GM23338 (cell line): ENCODE measurements at regions not wholly inside any gene's neighbourhood (a gene's known extent, or its start where the extent isn't known, plus 50 kb on each side); places are given as distances from the start of the nearest gene placed in this dataset.

ENCODE experiments used
- ATAC-seq: fragments of 200-7000 bp; cut with Tn5 transposase; 3 replicates; pipeline ENCODE4 v1.9.1; 2020
- DNase-seq: peaks from one replicate; pipeline ENCODE4 v3.0.0-alpha.2; 2015; ENCODE audit warnings: low spot score
- H2AFZ ChIP-seq: fragments of 200-600 bp; sonication (generic); 2 replicates; pipeline ENCODE4 v1.8.0; 2016; ENCODE audit warnings: antibody characterized with exemption, mild to moderate bottlenecking, moderate library complexity
- H3F3A ChIP-seq: fragments of 200-600 bp; sonication (generic); replicated peaks from 2 replicates; pipeline ENCODE4 v1.8.0; 2017; ENCODE audit warnings: antibody characterized with exemption, mixed run types, low read depth
- H3K27ac ChIP-seq: fragments of 200-600 bp; sonication (generic); 2 replicates; pipeline ENCODE4 v1.6.1; 2016; ENCODE audit warnings: low read depth
- H3K27me3 ChIP-seq: fragments of 200-600 bp; sonication (generic); 2 replicates; pipeline ENCODE4 v1.8.0; 2016; ENCODE audit warnings: mild to moderate bottlenecking, mixed run types, moderate library complexity; ENCODE audit not compliant: insufficient read depth
- H3K36me3 ChIP-seq: fragments of 200-600 bp; sonication (generic); 2 replicates; pipeline ENCODE4 v1.8.0; 2016; ENCODE audit warnings: mild to moderate bottlenecking; ENCODE audit not compliant: insufficient read depth
- H3K4me1 ChIP-seq: fragments of 200-600 bp; sonication (generic); 2 replicates; pipeline ENCODE4 v1.8.0; 2016; ENCODE audit warnings: mild to moderate bottlenecking, moderate library complexity; ENCODE audit not compliant: insufficient read depth
- H3K4me2 ChIP-seq: fragments of 200-600 bp; sonication (generic); 2 replicates; pipeline ENCODE4 v1.7.1; 2017; ENCODE audit warnings: mixed run types
- H3K4me3 ChIP-seq: fragments of 200-600 bp; sonication (generic); 2 replicates; pipeline ENCODE4 v1.6.1; 2016; ENCODE audit warnings: mixed run types
- H3K79me2 ChIP-seq: fragments of 200-600 bp; sonication (generic); replicated peaks from 2 replicates; pipeline ENCODE4 v1.8.0; 2017; ENCODE audit warnings: mild to moderate bottlenecking; ENCODE audit not compliant: insufficient read depth
- H3K9me2 ChIP-seq: fragments of 200-600 bp; sonication (generic); 2 replicates; pipeline ENCODE4 v1.8.0; 2017; ENCODE audit not compliant: insufficient read depth
- H4K20me1 ChIP-seq: fragments of 200-600 bp; sonication (generic); replicated peaks from 2 replicates; pipeline ENCODE4 v1.8.0; 2017; ENCODE audit warnings: mild to moderate bottlenecking; ENCODE audit not compliant: insufficient read depth
- H3K27ac Mint-ChIP-seq: 2 replicates; pipeline ENCODE4 v1.8.0; 2020; ENCODE audit warnings: inconsistent platforms, mild to moderate bottlenecking, moderate library complexity, mixed read lengths
- H3K27me3 Mint-ChIP-seq: 3 replicates; pipeline ENCODE4 v1.8.0; 2022; ENCODE audit warnings: low read depth, mild to moderate bottlenecking, moderate library complexity, mixed read lengths, inconsistent platforms; ENCODE audit not compliant: insufficient read depth, poor library complexity
- H3K36me3 Mint-ChIP-seq: 3 replicates; pipeline ENCODE4 v1.8.0; 2021; ENCODE audit warnings: low read depth, mild to moderate bottlenecking, inconsistent platforms, moderate library complexity, mixed read lengths
- H3K4me1 Mint-ChIP-seq: 3 replicates; pipeline ENCODE4 v1.8.0; 2020; ENCODE audit warnings: mild to moderate bottlenecking, inconsistent platforms, mixed read lengths
- H3K4me3 Mint-ChIP-seq: 3 replicates; pipeline ENCODE4 v1.8.0; 2021; ENCODE audit warnings: moderate library complexity, mild to moderate bottlenecking, inconsistent platforms, mixed read lengths
- H3K9me3 Mint-ChIP-seq: 3 replicates; pipeline ENCODE4 v1.8.0; 2020; ENCODE audit warnings: moderate library complexity, mild to moderate bottlenecking, inconsistent platforms, mixed read lengths
- EZH2 ChIP-seq: fragments of 200-600 bp; sonication (generic); IDR thresholded peaks from one replicate; pipeline ENCODE4 v1.8.0; 2017; ENCODE audit warnings: antibody characterized with exemption, mild to moderate bottlenecking, low read depth; ENCODE audit not compliant: unreplicated experiment
- EZH2phosphoT487 ChIP-seq: fragments of 200-600 bp; sonication (generic); IDR thresholded peaks from one replicate; pipeline ENCODE4 v1.8.1; 2018; ENCODE audit warnings: antibody characterized with exemption; ENCODE audit not compliant: unreplicated experiment
- JUNB ChIP-seq: IDR thresholded peaks from one replicate; pipeline ENCODE4 v1.6.1; 2016; ENCODE audit warnings: antibody characterized with exemption; ENCODE audit not compliant: unreplicated experiment
- NANOG ChIP-seq: IDR thresholded peaks from 2 replicates; pipeline ENCODE4 v1.6.1; 2016; ENCODE audit warnings: antibody characterized with exemption, borderline replicate concordance
- ZNF114 ChIP-seq: fragments of 250-450 bp; sonication (Bioruptor Pico); IDR thresholded peaks from 2 replicates; pipeline ENCODE4 v1.5.0; 2020; ENCODE audit warnings: mild to moderate bottlenecking, moderate library complexity
- ZNF331 ChIP-seq: fragments of 250-450 bp; sonication (Bioruptor Pico); IDR thresholded peaks from 2 replicates; pipeline ENCODE4 v1.5.0; 2020; ENCODE audit warnings: low read depth, mild to moderate bottlenecking, moderate library complexity
- TF ChIP-seq, protein P1 (sequence below): IDR thresholded peaks from one replicate; pipeline ENCODE4 v1.6.1; 2018; ENCODE audit warnings: antibody characterized with exemption; ENCODE audit not compliant: unreplicated experiment

DNA sequence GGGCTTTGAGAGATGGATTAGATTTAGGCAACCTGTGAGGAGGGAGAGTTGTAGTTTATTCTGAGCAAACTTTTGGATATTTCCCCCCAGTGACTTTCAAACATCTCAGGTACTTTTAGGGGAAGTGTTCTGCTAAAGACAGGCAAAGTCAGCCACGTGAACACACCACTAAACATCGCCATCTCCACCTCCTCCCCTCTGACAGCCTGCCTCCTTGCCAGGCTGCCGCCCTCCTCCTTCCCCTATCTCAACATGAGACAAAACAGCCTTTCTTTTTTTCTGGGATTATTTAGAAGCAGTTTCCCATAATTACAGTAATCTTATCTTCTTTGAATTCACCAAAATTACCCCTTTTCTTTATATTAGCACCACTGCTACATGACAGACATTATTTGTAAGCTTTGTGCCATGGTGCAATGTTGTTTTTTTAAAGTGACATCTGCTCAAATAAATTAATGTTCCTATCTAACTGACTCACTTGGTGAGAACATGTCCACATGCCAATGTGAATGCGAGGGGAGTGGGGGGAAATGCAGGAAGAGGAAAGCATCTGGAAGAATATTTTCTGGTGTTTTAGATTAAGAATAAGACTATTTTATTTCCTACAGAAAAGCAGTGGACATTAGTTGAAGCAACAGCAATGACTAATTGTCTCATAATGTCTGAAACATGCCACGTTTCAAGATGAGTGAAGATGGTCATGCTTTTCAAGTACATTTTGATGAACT lies 147.8 kb upstream of the ATP1B1 start:
- H3K4me1 Mint-ChIP-seq, result peaks cover 3% of the 10 kb centered on the region; the same call in 2 of the 3 replicates
- Histone ChIP-seq H3K36me3 (no peaks in the 10 kb centered on the region), H3F3A (no peaks in the 10 kb centered on the region), H3K4me1 (no peaks in the 10 kb centered on the region), H3K4me3 (no peak overlapping the region), H2AFZ (no peak overlapping the region), H3K79me2 (no peaks in the 10 kb centered on the region), H3K27ac (no peak overlapping the region), H3K4me2 (no peak overlapping the region), H4K20me1 (no peaks in the 10 kb centered on the region), H3K9me2 (peaks cover 9% of the 10 kb centered on the region), H3K27me3 (no peaks in the 10 kb centered on the region)
- H3K27ac Mint-ChIP-seq, result no peak overlapping the region
- no peak overlapping the region for H3K4me3 Mint-ChIP-seq
- no peak for ATAC-seq
- no peaks in the 10 kb centered on the region for H3K27me3 Mint-ChIP-seq
- H3K9me3 Mint-ChIP-seq, result no peaks in the 10 kb centered on the region; the same call in 1 of the 3 replicates
- no peaks in the 10 kb centered on the region for H3K36me3 Mint-ChIP-seq
- no peak for TF ChIP-seq NANOG
- TF ChIP-seq EZH2, result no peak
- TF ChIP-seq, protein P1, sequence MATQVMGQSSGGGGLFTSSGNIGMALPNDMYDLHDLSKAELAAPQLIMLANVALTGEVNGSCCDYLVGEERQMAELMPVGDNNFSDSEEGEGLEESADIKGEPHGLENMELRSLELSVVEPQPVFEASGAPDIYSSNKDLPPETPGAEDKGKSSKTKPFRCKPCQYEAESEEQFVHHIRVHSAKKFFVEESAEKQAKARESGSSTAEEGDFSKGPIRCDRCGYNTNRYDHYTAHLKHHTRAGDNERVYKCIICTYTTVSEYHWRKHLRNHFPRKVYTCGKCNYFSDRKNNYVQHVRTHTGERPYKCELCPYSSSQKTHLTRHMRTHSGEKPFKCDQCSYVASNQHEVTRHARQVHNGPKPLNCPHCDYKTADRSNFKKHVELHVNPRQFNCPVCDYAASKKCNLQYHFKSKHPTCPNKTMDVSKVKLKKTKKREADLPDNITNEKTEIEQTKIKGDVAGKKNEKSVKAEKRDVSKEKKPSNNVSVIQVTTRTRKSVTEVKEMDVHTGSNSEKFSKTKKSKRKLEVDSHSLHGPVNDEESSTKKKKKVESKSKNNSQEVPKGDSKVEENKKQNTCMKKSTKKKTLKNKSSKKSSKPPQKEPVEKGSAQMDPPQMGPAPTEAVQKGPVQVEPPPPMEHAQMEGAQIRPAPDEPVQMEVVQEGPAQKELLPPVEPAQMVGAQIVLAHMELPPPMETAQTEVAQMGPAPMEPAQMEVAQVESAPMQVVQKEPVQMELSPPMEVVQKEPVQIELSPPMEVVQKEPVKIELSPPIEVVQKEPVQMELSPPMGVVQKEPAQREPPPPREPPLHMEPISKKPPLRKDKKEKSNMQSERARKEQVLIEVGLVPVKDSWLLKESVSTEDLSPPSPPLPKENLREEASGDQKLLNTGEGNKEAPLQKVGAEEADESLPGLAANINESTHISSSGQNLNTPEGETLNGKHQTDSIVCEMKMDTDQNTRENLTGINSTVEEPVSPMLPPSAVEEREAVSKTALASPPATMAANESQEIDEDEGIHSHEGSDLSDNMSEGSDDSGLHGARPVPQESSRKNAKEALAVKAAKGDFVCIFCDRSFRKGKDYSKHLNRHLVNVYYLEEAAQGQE, result no peak
- TF ChIP-seq ZNF331, result no peak
- no peak for DNase-seq

DNA sequence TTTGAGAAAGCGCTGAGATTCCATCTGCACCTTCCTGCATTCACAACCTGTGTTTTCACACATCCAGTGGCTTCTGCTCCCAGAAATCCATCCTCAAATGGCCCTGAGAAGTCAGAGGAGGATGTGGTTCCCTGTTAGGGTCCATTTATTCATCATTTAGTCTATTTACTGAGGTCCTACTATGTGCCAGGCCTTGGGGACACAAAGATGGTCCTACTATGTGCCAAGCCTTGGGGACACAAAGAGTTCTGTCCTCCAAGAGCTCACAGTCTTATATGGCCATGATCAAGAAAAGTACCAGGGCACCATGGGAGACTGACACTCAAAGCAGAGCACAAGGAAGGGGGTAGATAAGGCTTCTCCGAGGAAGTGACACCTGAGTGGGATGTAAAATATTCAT lies 147.1 kb upstream of the ATP1B1 start:
- no peak overlapping the region for H3K4me3 ChIP-seq
- DNase-seq, result no peak
- H3K36me3 Mint-ChIP-seq, result no peaks in the 10 kb centered on the region
- no peaks in the 10 kb centered on the region; the same call in 2 of the 3 replicates for H3K9me3 Mint-ChIP-seq
- no peak overlapping the region for H3K4me3 Mint-ChIP-seq
- H3K4me1 ChIP-seq, result no peaks in the 10 kb centered on the region
- no peaks in the 10 kb centered on the region for H4K20me1 ChIP-seq
- H3K27me3 ChIP-seq, result no peaks in the 10 kb centered on the region
- peaks cover 9% of the 10 kb centered on the region for H3K9me2 ChIP-seq
- TF ChIP-seq, protein P1, result no peak
- TF ChIP-seq JUNB (no peak), ZNF114 (CRISPR knock-in tag) (no peak), EZH2phosphoT487 (no peak), ZNF331 (no peak)
- H3K27ac ChIP-seq, result no peak overlapping the region
- no peaks in the 10 kb centered on the region for H3K79me2 ChIP-seq
- H3F3A ChIP-seq, result no peaks in the 10 kb centered on the region
- no peaks in the 10 kb centered on the region for H3K36me3 ChIP-seq
- H3K27ac Mint-ChIP-seq, result no peak overlapping the region
- no peak overlapping the region for H3K4me2 ChIP-seq
- H3K4me1 Mint-ChIP-seq, result peaks cover 3% of the 10 kb centered on the region; the same call in 2 of the 3 replicates
- H2AFZ ChIP-seq, result no peak overlapping the region
- no peak for ATAC-seq
- no peaks in the 10 kb centered on the region for H3K27me3 Mint-ChIP-seq
